H1 (cell line): ENCODE measurements at regions not wholly inside any gene's neighbourhood (a gene's known extent, or its start where the extent isn't known, plus 50 kb on each side); places are given as distances from the start of the nearest gene placed in this dataset.

ENCODE experiments used
- JUND ChIP-seq: IDR thresholded peaks from 2 replicates; pipeline ENCODE4 v1.6.1; 2011; ENCODE audit warnings: mild to moderate bottlenecking, improper control_type of control experiment, low read length
- POU5F1 ChIP-seq: IDR thresholded peaks from 2 replicates; pipeline ENCODE4 v1.6.1; 2011; ENCODE audit warnings: low read depth, mild to moderate bottlenecking, low read length, moderate library complexity

- TF ChIP-seq JUND (no peak), POU5F1 (no peak)
Measured at GRCh38 chr2:180254872-180255271, 247.8 kb upstream of the CWC22 start (continued).
